Heart right ventricle (tissue), 16 donors: ENCODE measurements at regions not wholly inside any gene's neighbourhood (a gene's known extent, or its start where the extent isn't known, plus 50 kb on each side); places are given as distances from the start of the nearest gene placed in this dataset.

Source experiments
- ATAC-seq, 8 donors: fragments of 200-7000 bp; cut with Tn5 transposase; one replicate each; pipeline ENCODE4 v1.9.1; 2020; ENCODE audit warnings: mild to moderate bottlenecking in 8 of 8, moderate library complexity in 8 of 8, moderate number of reproducible peaks in 1 of 8
- DNase-seq, 2 donors: peaks; one replicate each; pipeline ENCODE4 v3.0.0-alpha.2; 2020
- H3K27ac ChIP-seq, 10 donors: fragments of 200-600 bp; sonication (generic) in 2 of 10; one replicate each; pipeline versions ENCODE4 v1.5.0 to v1.8.0; 2020 to 2022; ENCODE audit warnings: mild to moderate bottlenecking in 3 of 10
- H3K27me3 ChIP-seq, 7 donors: fragments of 200-600 bp; one replicate each; pipeline ENCODE4 v1.8.0; 2021 to 2022; ENCODE audit warnings: mild to moderate bottlenecking in 2 of 7
- H3K36me3 ChIP-seq, 9 donors: fragments of 200-600 bp; sonication (generic) in 1 of 9; one replicate each; pipeline versions ENCODE4 v1.5.0 to v1.8.0; 2020 to 2022; ENCODE audit warnings: mild to moderate bottlenecking in 2 of 9
- H3K4me1 ChIP-seq, 9 donors: fragments of 200-600 bp; sonication (generic) in 1 of 9; one replicate each; pipeline versions ENCODE4 v1.5.0 to v1.8.0; 2020 to 2022; ENCODE audit warnings: mild to moderate bottlenecking in 4 of 9
- H3K4me3 ChIP-seq, 10 donors: fragments of 200-600 bp; sonication (generic) in 2 of 10; one replicate each; pipeline versions ENCODE4 v1.5.0 to v1.8.0; 2020 to 2022; ENCODE audit warnings: mild to moderate bottlenecking in 7 of 10, moderate library complexity in 2 of 10
- H3K9me3 ChIP-seq, 11 donors: fragments of 200-600 bp in 10 of 11; sonication (generic) in 2 of 11; one replicate each; pipeline versions ENCODE4 v1.5.0 to v1.8.0; 2013 to 2022; ENCODE audit warnings: mild to moderate bottlenecking in 2 of 11, control low read depth in 1 of 11, moderate library complexity in 1 of 11
- CTCF ChIP-seq, 9 donors: fragments of 200-600 bp; sonication (generic) in 2 of 9; IDR thresholded peaks; one replicate each; pipeline versions ENCODE4 v1.5.0 to v1.8.0; 2021 to 2022; ENCODE audit warnings: antibody characterized with exemption in 9 of 9, mild to moderate bottlenecking in 5 of 9, moderate library complexity in 1 of 9
- WGBS, 2 donors: extraction: QIAGEN DNeasy Blood & Tissue Kit; methylation state at CpG; one replicate each; pipeline ENCODE4 v1.1.7; 2013; ENCODE audit warnings: inconsistent platforms in 1 of 2; 5-methylcytosine and 5-hydroxymethylcytosine counted together
- intact Hi-C, 10 donors: fragments of 100-400 bp; cut with DNase I; formaldehyde crosslinking; loops; one replicate each; pipeline versions ENCODE4 v1.11.1 to v1.14.2; 2022
- donor health status: Arrhythmogenic right ventricular cardiomyopathy.
- donor health status: ischemic (EF 13 %, LVEDD 7.1; RV severe dilation, severe dysfunction).
- donor health status: healthy with polysubstance abuse.
- donor health status: DM: no; HTN: yes; CAD: no.
- donor health status: DM: no; HTN: no; CAD: no.
- donor health status: ischemic (EF 25% LVEDD 6.9; RV normal size, moderate dysfunction).
- donor health status: ischemic (EF 25% LVEDD 5.7; RV mildly dilated, moderate dysfunction).
- donor health status: healthy.
- donor health status: DM: yes; HTN: yes; CAD: no.
- donor health status: Ischemic cardiomyopathy.
- donor health status: ischemic (EF 35%, LVEDD 5.7; RV mildly dilated, moderate dysfunction).
- donor health status: nonischemic (EF 11% LVEDD 7.7; RV severe dilation, severe dysfunction).
- donor health status: DM: yes; HTN: yes; CAD: no.
- donor health status: PGD.
- donor health status: ischemic (EF 29% LVEDD 5.4; RV normal size, mild dysfunction).
- donor health status: nonischemic (EF 23%, LVEDD 6.1; RV moderate dilation, normal function).

- WGBS, 2 donors = 95 to 96% methylated on average over 7 of the region's 7 CpGs
- Histone ChIP-seq H3K9me3 (no peaks in the 10 kb centered on the region), H3K36me3 (no peaks in the 10 kb centered on the region), H3K27ac (peak overlapping the region in 2 of 10 donors; percentile 34 to 87), H3K4me3 (no peak overlapping the region), H3K27me3 (no peaks in the 10 kb centered on the region), H3K4me1 (peaks cover 0 to 34% (median 0%) of the 10 kb centered on the region in 9 donors)
- intact Hi-C loops = no loop called here
- TF ChIP-seq CTCF (IDR thresholded peaks at IDR 0.05) = no peak
- ATAC-seq (no peak), DNase-seq (no peak)
Measured at GRCh38 chr20:50439539-50440453, 70.4 kb upstream of the PTPN1 start.

GRCh38 chr20:50442512-50442911 is 67.7 kb upstream of the PTPN1 start:
- Histone ChIP-seq H3K27ac (peak overlapping the region in 1 of 10 donors; percentile 28), H3K27me3 (no peaks in the 10 kb centered on the region)
- intact Hi-C loops = no loop called here

GRCh38 chr20:50445354-50446151 is 64.6 kb upstream of the PTPN1 start:
- no peak for ATAC-seq
- intact Hi-C loops = no loop called here

More at GRCh38 chr20:50442512-50442911, 67.7 kb upstream of the PTPN1 start:
- TF ChIP-seq CTCF (IDR thresholded peaks at IDR 0.05) = no peak
- Histone ChIP-seq H3K9me3 (no peaks in the 10 kb centered on the region), H3K36me3 (no peaks in the 10 kb centered on the region), H3K4me1 (peaks cover 0 to 45% (median 0%) of the 10 kb centered on the region in 9 donors), H3K4me3 (no peak overlapping the region)
- DNase-seq (no peak), ATAC-seq (no peak)
- WGBS, 2 donors = 67 to 82% methylated on average over 4 of the region's 4 CpGs

More at GRCh38 chr20:50445354-50446151, 64.6 kb upstream of the PTPN1 start:
- Histone ChIP-seq H3K27ac (no peak overlapping the region), H3K9me3 (no peaks in the 10 kb centered on the region), H3K27me3 (no peaks in the 10 kb centered on the region), H3K4me1 (peaks cover 0 to 43% (median 3%) of the 10 kb centered on the region in 9 donors), H3K36me3 (no peaks in the 10 kb centered on the region), H3K4me3 (no peak overlapping the region)
- no peak for TF ChIP-seq CTCF (IDR thresholded peaks at IDR 0.05)
- no peak for DNase-seq
- WGBS, 2 donors = 86 to 87% methylated on average over 13 of the region's 13 CpGs
